ENCODE measurements at regions not wholly inside any gene's neighbourhood (a gene's known extent, or its start where the extent isn't known, plus 50 kb on each side); places are given as distances from the start of the nearest gene placed in this dataset.
"Not testable (repeated sequence)": the region's sequence is repeated elsewhere in the genome, so short reads cannot be mapped to it uniquely, and the experiment has no call there.

DNA sequence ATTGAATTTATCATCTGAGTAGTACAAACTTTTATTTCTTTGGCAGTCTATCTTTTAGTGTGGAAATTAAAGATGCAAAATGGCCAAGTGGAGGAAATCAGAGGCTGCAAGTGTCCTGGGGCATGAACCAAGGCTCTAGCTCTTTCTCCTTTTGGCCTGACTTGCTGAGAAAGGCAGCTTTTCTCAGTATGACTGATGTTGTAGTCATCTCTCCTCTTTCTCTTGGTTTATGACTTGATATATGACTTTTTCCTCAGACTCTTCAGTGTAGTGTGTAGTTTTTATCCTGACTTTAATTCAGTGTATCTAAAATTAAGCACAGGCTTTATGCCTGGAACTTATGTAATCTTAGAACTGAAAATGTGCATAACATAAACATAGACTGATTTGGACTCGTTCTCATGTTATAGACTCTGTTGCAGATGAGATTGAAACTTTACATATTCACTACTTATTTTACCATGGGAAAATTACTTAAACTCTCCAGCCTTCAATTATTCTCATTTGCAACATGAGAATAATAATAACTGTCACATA is 65.7 kb downstream of the SLITRK5 start:
- no peak for DNase-seq (ENCODE audit: low read depth in 4 of 4, low spot score in 3 of 4)

DNA sequence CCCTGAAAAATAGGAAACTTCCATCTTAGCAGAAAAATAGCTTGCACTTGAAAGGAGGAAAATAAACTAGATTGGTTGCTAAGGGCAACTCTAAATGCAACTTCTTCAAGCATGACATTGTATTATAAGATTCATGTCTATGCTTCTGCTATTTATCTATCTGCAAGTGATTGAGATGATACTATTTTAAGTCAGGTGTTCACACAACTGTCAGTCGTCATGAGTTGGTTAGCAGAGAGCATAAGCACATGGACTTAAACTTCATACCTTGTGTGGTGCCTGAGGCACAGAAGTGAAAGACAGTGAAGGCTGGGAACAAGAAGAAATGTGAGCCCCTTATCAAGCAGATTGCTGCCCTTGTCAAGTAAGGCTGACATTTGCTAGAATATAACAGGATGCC is 82.9 kb downstream of the SLITRK5 start:
- DNase-seq (ENCODE audit: low read depth in 4 of 4, low spot score in 3 of 4) = no peak

GRCh38 chr13:87769445-87769844 is 98.3 kb downstream of the SLITRK5 start:
- no peak for DNase-seq (ENCODE audit: low read depth in 4 of 4, low spot score in 3 of 4)

DNA sequence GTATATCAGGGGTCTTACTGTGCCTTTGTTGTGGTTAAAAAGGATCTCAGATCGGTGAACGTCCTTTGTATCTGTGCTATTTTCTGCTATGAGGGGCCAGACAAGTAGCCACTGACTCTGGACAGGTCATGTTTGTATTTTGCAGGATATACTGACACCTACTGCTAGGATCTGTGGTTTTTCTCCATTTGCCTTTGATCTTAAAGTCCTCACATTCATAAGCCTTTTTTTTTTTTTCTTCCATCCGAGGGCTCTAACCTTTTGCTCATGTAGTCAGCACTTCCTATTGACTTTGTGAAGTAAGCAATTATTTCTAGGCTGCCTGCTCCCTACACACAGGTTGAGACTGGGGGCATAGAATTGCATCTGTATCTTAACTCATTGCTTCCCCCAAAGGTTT is 106.2 kb downstream of the SLITRK5 start:
- no peak for DNase-seq (ENCODE audit: low read depth in 4 of 4, low spot score in 3 of 4)

GRCh38 chr13:87778128-87778527 is 107.0 kb downstream of the SLITRK5 start:
- no peak for DNase-seq (ENCODE audit: low read depth in 4 of 4, low spot score in 3 of 4)

GRCh38 chr13:87779426-87779825 is 108.3 kb downstream of the SLITRK5 start:
- DNase-seq (ENCODE audit: low read depth in 4 of 4, low spot score in 3 of 4) = no peak

GRCh38 chr13:87783366-87783765 is 112.2 kb downstream of the SLITRK5 start:
- no peak for DNase-seq (ENCODE audit: low read depth in 4 of 4, low spot score in 3 of 4)

DNA sequence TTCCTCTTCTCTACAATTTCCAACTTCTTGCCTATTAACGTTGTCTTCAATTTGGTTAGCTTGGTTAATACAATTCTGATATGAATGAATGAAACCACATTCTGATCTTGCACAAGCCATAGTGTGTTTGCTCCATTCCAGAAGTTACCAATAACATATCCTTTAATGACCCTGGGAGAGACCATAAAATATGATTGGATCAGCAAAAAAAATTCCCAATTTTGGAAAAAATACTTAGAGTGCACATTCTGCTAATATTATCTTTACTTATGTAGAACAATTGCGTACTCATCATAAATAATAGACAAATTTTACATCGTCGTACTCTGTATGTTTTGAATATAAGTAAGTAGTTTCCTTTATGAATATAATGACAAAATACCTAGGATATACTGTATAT is 117.2 kb downstream of the SLITRK5 start:
- no peak for DNase-seq (ENCODE audit: low read depth in 4 of 4, low spot score in 3 of 4)

GRCh38 chr13:87792878-87793277 is 121.7 kb downstream of the SLITRK5 start:
- no peak for DNase-seq (ENCODE audit: low read depth in 4 of 4, low spot score in 3 of 4)

DNA sequence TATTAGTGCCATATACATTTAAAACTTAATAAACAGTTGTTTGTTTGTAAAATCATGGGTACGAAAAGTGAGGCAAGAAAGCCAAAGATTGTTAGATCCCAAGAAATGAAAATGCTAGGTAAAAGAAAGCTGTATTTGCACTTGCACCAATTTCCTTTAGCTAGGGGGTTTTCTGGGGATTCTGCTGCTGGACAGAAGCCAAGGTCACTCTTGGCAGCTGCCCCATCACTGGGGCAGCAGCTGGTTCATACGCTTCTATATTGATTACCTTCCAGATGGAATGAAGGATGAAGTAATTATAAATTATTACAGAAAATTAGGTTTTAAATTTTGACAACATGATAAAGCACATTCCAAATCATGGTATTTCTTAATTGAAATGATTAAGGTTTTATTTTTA is 127.4 kb downstream of the SLITRK5 start:
- DNase-seq (ENCODE audit: low read depth in 4 of 4, low spot score in 3 of 4) = no peak

GRCh38 chr13:87810391-87810801 is 139.2 kb downstream of the SLITRK5 start:
- no peak for DNase-seq (ENCODE audit: low read depth in 4 of 4, low spot score in 3 of 4)

- no peak for DNase-seq (ENCODE audit: low read depth in 4 of 4, low spot score in 3 of 4)
Measured at GRCh38 chr13:87810920-87811344, 139.8 kb downstream of the SLITRK5 start.

DNA sequence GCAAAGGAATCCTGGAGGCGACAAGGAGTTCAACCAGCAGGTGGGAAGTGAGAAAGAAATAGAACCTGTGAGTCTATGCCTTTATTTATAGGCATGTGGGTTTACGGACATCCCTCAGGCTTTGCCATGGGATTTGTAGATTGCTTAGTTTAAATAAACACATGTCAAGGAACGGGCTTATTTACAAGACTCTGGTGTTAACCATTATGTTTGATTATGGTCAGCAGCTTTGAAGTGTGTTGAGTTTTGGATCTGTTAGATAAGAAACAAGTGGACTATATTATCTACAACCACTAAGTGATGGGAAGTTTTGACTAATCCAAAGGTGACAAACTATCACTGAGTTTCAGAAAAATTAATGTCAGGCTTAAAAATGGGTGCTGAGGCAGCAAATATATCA is 143.2 kb downstream of the SLITRK5 start:
- DNase-seq (ENCODE audit: low read depth in 4 of 4, low spot score in 3 of 4) = no peak

DNA sequence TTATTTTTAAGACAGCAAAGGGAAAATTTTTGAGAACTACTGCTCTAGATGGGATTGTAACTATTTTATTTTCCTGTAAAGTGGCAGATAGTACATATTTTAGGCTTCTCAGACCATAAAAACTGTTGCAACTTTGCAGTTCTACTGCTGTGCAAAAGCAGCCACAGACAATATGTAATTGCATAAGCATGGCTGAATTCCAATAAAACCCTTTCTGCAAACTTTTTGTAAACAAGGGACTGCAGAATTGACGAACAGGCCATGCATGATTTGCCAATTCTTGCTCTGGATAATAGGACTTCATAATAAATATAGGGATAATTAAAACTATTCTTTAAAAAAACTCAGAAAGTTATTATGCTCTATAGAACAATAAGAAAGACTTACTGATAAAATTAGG is 149.1 kb downstream of the SLITRK5 start:
- no peak for DNase-seq (ENCODE audit: low read depth in 4 of 4, low spot score in 3 of 4)

DNA sequence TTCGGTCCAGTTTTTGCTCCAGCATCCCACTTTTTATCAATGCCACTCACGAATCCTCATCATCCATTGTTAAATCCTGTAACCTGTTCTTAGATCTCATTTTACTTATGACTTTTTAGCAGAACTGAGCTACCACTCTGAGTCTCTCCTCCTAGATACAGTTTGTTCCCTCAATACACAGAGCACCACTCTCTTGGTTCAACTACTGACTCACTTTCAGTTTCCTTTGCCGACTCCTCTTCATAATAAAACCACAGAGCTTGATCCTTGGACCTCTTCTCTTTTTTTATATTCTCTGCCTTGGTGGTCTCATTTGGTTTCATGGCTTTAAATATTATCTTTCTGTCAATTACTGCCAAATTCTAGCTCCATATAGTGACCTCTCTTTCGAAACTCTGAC is 150.3 kb downstream of the SLITRK5 start:
- no peak for DNase-seq (ENCODE audit: low read depth in 4 of 4, low spot score in 3 of 4)

DNA sequence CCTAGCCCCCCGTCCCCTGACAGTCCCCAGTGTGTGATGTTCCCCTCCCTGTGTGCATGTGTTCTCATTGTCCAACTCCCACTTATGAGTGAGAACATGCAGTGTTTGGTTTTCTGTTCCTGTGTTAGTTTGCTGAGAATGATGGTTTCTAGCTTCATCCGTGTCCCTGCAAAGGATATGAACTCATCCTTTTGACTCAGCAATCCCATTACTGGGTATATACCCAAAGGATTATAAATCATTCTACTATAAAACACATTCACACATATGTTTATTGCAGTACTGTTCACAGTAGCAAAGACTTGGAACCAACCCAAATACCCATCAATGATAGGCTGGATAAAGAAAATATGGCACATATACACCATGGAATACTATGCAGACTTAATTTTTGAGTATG is 155.1 kb downstream of the SLITRK5 start:
- DNase-seq (ENCODE audit: low read depth in 4 of 4, low spot score in 3 of 4) = not testable (repeated sequence)

DNA sequence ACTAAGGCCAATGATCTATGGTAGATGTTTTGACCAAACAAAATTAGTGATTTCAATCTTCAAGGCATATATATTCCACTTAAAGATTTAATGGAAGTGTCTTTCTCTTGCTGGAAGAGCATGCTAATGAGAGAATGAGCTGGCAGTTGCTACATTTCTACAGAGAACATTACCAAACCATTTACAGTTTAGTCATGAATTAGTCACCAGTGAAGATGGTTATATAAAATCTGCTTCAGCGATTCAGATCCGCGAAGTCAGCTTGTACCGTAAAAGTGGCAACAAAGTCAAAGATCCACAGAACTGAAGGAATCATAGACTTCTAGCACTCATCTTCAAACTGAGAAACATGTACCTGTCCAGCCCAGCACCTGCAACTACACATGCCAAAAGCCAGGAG is 156.3 kb downstream of the SLITRK5 start:
- DNase-seq (ENCODE audit: low read depth in 4 of 4, low spot score in 3 of 4) = no peak

DNA sequence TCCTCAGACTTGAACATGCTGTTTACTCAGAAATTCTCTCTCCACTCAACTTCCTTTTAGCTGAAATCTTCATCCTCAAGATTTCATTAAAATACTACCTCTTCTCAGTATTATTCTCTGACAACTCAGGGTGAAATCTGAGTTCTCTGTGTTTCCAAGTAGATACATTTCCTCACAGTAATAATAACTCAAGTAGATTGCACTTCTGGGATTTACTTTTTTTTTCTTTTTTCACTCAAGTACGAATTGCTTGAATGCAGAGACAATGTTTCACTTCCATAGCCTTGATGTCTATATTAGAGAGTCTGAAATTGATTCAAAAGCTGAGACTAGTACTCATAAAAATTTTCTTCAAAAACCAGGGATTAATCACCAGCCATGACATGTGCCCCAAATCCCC is 166.4 kb downstream of the SLITRK5 start:
- DNase-seq (ENCODE audit: low read depth in 4 of 4, low spot score in 3 of 4) = no peak

GRCh38 chr13:87837946-87838345 is 166.8 kb downstream of the SLITRK5 start:
- DNase-seq (ENCODE audit: low read depth in 4 of 4, low spot score in 3 of 4) = no peak

GRCh38 chr13:87851410-87851809 is 180.2 kb downstream of the SLITRK5 start:
- no peak for DNase-seq (ENCODE audit: low read depth in 4 of 4, low spot score in 3 of 4)

DNA sequence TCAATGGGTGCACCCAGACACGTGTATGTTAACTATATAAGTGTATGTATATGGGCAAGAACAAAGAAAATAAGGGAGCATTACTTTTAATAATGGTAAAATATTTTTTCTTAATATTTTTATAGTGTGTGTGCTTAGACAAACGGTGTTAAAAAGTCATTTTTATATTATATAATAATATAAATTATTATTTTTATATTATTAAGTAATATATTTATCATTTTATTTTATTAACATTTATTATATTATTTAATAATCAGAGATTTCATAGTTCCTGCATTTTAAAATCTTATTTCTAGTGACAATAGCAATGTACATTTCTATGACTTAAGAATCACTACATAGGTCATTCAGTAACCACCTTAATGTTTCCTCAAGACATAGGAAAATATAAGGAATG is 184.4 kb downstream of the SLITRK5 start:
- DNase-seq (ENCODE audit: low read depth in 4 of 4, low spot score in 3 of 4) = no peak

- no peak for DNase-seq (ENCODE audit: low read depth in 4 of 4, low spot score in 3 of 4)
Measured at GRCh38 chr13:87859261-87859660, 188.1 kb downstream of the SLITRK5 start.

DNA sequence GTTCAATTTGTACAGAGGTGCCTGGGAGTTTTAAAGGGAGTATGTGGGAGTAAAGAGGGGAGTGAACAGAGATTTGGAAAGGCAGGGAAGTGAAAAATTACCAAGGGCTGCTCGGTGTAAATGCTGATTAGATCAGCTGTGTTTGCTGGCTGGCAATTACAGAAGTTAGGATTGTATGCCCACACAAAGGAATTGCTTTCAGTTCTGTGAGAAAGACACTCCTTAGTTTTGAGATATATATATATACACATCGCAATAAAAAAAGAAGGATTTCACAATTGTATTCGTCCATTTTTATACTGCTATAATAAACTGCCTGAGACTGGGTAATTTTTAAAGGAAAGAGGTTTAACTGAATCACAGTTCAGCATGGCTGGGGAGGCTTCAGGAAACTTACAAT is 196.3 kb downstream of the SLITRK5 start:
- no peak for DNase-seq (ENCODE audit: low read depth in 4 of 4, low spot score in 3 of 4)
